Tibial nerve (tissue), 4 donors: ENCODE measurements at regions not wholly inside any gene's neighbourhood (a gene's known extent, or its start where the extent isn't known, plus 50 kb on each side); places are given as distances from the start of the nearest gene placed in this dataset.

ENCODE experiments used
- EP300 ChIP-seq, 2 donors: sonication (generic); formaldehyde crosslinking; IDR thresholded peaks; one replicate each; pipeline ENCODE4 v1.6.1; 2017; ENCODE audit warnings: antibody characterized with exemption in 2 of 2, mild to moderate bottlenecking in 1 of 2
- POLR2A ChIP-seq, 2 donors: fragments of 450-650 bp; IDR thresholded peaks; one replicate each; pipeline ENCODE4 v1.6.1; 2017; ENCODE audit warnings: antibody characterized with exemption in 2 of 2, mild to moderate bottlenecking in 2 of 2, moderate library complexity in 2 of 2
- TF ChIP-seq, protein P1 (sequence below), 5 experiments: fragments of 200-600 bp in 3 of 5; fragments of 450-650 bp in 2 of 5; sonication (generic) in 3 of 5; IDR thresholded peaks; one replicate each; pipeline ENCODE4 v1.5.1; 2016 to 2019; ENCODE audit warnings: antibody characterized with exemption in 5 of 5, mild to moderate bottlenecking in 3 of 5, moderate library complexity in 2 of 5

DNA sequence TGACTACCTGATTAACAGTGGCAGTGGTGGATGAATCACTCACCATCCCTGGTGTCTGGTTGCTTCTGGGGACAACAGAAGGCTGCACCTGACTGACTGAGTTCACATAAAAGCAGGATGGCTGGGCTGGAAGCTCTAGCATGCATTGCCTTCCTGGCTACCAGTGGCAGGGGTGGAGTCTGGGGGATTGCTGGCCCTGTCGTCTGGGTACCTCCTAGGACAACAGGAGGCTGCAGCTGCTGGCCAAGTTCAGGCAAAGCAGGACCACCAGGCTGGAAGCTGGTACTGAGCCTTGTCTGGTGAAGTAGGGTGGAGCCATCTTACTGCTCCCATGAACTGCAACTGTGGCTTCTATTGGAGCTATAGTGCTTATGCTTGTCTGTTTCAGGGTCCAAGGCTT lies 480.8 kb upstream of the CTNND2 start:
- TF ChIP-seq, protein P1, sequence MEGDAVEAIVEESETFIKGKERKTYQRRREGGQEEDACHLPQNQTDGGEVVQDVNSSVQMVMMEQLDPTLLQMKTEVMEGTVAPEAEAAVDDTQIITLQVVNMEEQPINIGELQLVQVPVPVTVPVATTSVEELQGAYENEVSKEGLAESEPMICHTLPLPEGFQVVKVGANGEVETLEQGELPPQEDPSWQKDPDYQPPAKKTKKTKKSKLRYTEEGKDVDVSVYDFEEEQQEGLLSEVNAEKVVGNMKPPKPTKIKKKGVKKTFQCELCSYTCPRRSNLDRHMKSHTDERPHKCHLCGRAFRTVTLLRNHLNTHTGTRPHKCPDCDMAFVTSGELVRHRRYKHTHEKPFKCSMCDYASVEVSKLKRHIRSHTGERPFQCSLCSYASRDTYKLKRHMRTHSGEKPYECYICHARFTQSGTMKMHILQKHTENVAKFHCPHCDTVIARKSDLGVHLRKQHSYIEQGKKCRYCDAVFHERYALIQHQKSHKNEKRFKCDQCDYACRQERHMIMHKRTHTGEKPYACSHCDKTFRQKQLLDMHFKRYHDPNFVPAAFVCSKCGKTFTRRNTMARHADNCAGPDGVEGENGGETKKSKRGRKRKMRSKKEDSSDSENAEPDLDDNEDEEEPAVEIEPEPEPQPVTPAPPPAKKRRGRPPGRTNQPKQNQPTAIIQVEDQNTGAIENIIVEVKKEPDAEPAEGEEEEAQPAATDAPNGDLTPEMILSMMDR (IDR thresholded peaks at IDR 0.05): no peak
- no peak for TF ChIP-seq POLR2A (IDR thresholded peaks at IDR 0.05)
- TF ChIP-seq EP300 (IDR thresholded peaks at IDR 0.05): no peak
